ENCODE measurements at regions not wholly inside any gene's neighbourhood (a gene's known extent, or its start where the extent isn't known, plus 50 kb on each side); places are given as distances from the start of the nearest gene placed in this dataset.

DNA sequence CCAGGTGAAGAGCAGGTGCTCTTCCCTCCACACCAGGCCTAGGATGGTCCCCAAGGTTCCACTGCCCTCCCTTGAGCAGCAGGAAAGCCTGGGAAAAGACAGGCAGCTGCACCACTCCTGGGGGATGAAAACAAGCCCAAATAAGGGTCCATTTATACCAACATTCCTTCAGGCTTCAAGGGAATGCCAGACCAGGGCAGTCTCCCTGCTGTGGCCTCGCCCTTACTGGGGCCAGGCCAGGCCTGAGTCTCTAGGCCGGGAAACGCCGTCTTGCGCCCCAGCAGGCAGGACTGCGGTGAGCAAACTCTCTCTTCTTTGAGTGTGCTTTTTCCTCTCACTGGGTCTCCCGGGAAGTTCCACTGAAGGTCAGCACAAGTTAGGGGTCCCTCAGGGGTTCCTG is 443.5 kb downstream of the SOX6 start (continued):
- TF ChIP-seq, protein P1, sequence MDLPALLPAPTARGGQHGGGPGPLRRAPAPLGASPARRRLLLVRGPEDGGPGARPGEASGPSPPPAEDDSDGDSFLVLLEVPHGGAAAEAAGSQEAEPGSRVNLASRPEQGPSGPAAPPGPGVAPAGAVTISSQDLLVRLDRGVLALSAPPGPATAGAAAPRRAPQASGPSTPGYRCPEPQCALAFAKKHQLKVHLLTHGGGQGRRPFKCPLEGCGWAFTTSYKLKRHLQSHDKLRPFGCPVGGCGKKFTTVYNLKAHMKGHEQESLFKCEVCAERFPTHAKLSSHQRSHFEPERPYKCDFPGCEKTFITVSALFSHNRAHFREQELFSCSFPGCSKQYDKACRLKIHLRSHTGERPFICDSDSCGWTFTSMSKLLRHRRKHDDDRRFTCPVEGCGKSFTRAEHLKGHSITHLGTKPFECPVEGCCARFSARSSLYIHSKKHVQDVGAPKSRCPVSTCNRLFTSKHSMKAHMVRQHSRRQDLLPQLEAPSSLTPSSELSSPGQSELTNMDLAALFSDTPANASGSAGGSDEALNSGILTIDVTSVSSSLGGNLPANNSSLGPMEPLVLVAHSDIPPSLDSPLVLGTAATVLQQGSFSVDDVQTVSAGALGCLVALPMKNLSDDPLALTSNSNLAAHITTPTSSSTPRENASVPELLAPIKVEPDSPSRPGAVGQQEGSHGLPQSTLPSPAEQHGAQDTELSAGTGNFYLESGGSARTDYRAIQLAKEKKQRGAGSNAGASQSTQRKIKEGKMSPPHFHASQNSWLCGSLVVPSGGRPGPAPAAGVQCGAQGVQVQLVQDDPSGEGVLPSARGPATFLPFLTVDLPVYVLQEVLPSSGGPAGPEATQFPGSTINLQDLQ (CRISPR knock-in tag; IDR thresholded peaks at IDR 0.05) = no peak
- TF ChIP-seq ZNF572 (CRISPR knock-in tag; IDR thresholded peaks at IDR 0.05) (no peak), ZNF282 (IDR thresholded peaks at IDR 0.05; ENCODE audit: partially characterized antibody) (no peak)
- TF ChIP-seq, protein P2, sequence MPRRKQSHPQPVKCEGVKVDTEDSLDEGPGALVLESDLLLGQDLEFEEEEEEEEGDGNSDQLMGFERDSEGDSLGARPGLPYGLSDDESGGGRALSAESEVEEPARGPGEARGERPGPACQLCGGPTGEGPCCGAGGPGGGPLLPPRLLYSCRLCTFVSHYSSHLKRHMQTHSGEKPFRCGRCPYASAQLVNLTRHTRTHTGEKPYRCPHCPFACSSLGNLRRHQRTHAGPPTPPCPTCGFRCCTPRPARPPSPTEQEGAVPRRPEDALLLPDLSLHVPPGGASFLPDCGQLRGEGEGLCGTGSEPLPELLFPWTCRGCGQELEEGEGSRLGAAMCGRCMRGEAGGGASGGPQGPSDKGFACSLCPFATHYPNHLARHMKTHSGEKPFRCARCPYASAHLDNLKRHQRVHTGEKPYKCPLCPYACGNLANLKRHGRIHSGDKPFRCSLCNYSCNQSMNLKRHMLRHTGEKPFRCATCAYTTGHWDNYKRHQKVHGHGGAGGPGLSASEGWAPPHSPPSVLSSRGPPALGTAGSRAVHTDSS (CRISPR knock-in tag; conservative IDR thresholded peaks at IDR 0.05) = no peak

- no peak overlapping the region for H3K27ac ChIP-seq (ENCODE audit: extremely low read length, insufficient read depth, low read length)
- H2AFZ ChIP-seq (ENCODE audit: low read length) = no peak overlapping the region
- no TSS peak for BruUV-seq (replicated peaks)
- no peak for ATAC-seq
- in situ Hi-C loops (cut with HindIII; ENCODE audit: extremely low pct_ligation_motif_present, low pct_unique_long_range_greater_than_20kb) = no loop called here
- H3K4me1 ChIP-seq (ENCODE audit: insufficient read depth, low read length) = no peaks in the 10 kb centered on the region
- DNase-seq (ENCODE audit: low spot score) = no peak
- no peak for TF ChIP-seq ZNF639 (CRISPR knock-in tag; conservative IDR thresholded peaks at IDR 0.05)
- TF ChIP-seq RBAK (CRISPR knock-in tag; IDR thresholded peaks at IDR 0.05) = 0 out of 2 replicates have a peak, but pooled peaks have one; percentile 39
- TF ChIP-seq ZNF354B (CRISPR knock-in tag; IDR thresholded peaks at IDR 0.05) = no peak
- no peak for TF ChIP-seq ZNF224 (CRISPR knock-in tag; IDR thresholded peaks at IDR 0.05)
- TF ChIP-seq, protein P3, sequence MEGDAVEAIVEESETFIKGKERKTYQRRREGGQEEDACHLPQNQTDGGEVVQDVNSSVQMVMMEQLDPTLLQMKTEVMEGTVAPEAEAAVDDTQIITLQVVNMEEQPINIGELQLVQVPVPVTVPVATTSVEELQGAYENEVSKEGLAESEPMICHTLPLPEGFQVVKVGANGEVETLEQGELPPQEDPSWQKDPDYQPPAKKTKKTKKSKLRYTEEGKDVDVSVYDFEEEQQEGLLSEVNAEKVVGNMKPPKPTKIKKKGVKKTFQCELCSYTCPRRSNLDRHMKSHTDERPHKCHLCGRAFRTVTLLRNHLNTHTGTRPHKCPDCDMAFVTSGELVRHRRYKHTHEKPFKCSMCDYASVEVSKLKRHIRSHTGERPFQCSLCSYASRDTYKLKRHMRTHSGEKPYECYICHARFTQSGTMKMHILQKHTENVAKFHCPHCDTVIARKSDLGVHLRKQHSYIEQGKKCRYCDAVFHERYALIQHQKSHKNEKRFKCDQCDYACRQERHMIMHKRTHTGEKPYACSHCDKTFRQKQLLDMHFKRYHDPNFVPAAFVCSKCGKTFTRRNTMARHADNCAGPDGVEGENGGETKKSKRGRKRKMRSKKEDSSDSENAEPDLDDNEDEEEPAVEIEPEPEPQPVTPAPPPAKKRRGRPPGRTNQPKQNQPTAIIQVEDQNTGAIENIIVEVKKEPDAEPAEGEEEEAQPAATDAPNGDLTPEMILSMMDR (CRISPR knock-in tag; IDR thresholded peaks at IDR 0.05) = 0 out of 2 replicates have a peak, but pooled peaks have one; percentile 14
- intact Hi-C loops (cut with micrococcal nuclease; ENCODE audit: unreplicated experiment) = no loop called here
- H3K36me3 ChIP-seq (replicated peaks in 1 of 2; ENCODE audit: control insufficient read depth in 1 of 2, insufficient read depth in 2 of 2, low read length in 2 of 2) = no peaks in the 10 kb centered on the region
- H3K27me3 ChIP-seq (ENCODE audit: control insufficient read depth in 1 of 2, insufficient read depth in 2 of 2, low read length in 2 of 2) = peaks cover 0 to 10% of the 10 kb centered on the region in 2 experiments; a peak in 1 of 5 replicates
- ChIA-PET POLR2A (no interaction called here), CTCF (ENCODE audit: low intra/inter-chr PET ratio, low total read pairs) (no interaction called here)
- WGBS (ENCODE audit: low lambda C conversion rate) = 32% methylated on average over 2 of the region's 2 CpGs
- no peak overlapping the region for H3K4me3 ChIP-seq (replicated peaks in 1 of 3; ENCODE audit: insufficient read depth in 1 of 3, low read depth in 2 of 3, low read length in 3 of 3)
- no peaks in the 10 kb centered on the region for H4K20me1 ChIP-seq (ENCODE audit: insufficient read depth, low read length)
- no peaks in the 10 kb centered on the region for H3K79me2 ChIP-seq (ENCODE audit: insufficient read depth, low read length)
- H3K4me2 ChIP-seq (ENCODE audit: low read depth, low read length) = no peak overlapping the region
- H3K9me3 ChIP-seq (ENCODE audit: low read length) = no peaks in the 10 kb centered on the region
- no peak overlapping the region for H3K9ac ChIP-seq (ENCODE audit: insufficient read depth, low read depth, low read length)
- FAIRE-seq = no peak
Measured at GRCh38 chr11:15913261-15913660, 443.1 kb downstream of the SOX6 start.
